GM18861 (cell line): ENCODE measurements at regions not wholly inside any gene's neighbourhood (a gene's known extent, or its start where the extent isn't known, plus 50 kb on each side); places are given as distances from the start of the nearest gene placed in this dataset.
"Not testable (repeated sequence)": the region's sequence is repeated elsewhere in the genome, so short reads cannot be mapped to it uniquely, and the experiment has no call there.

Experiments used
- ATAC-seq: cut with Tn5 transposase; IDR thresholded peaks from one replicate; pipeline ENCODE4 v1.9.1; 2021; ENCODE audit not compliant: unreplicated experiment

GRCh38 chr6:27679964-27680694, 207.2 kb upstream of the ZNF184 start:
- ATAC-seq, result no peak

- no peak for ATAC-seq
These were observed 206.5 kb upstream of the ZNF184 start for GRCh38 chr6:27679308-27679963.

DNA sequence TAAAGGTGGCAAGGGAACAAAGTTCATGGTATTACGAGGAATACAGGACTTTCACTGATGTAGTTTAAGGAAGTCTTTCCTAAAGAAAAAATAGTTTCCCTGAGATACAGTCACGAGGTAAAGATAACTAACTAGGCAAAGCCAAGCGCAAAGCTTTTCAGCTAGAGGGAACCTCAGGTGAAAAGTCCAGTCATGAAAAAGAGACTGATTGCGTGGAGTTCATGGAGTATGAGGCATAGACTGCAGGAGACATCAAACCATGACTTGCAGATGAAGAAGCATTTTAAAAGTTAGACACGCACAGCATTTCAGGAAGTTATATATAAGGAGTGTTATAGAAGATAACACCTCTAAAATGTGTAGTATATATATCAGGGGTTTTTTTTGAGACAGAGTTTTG, 205.6 kb upstream of the ZNF184 start:
- ATAC-seq, result no peak

DNA sequence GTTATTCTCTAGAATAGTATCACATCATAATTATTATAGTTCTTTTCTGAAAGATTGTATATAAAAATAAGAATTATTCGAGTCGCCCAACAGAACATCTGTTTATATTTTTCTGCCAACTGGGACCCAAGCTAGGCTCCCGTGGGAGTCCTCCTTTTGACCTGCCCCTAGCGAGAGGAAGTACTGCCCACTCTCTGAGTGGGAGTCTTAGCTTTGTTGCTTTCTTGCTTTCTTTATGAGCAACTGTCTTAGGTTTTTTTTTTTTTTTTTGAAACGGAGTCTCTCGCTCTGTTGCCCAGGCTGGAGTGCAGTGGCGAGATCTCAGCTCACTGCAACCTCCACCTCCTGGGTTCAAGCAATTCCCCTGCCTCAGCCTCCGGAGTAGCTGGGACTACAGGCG, 202.0 kb upstream of the ZNF184 start:
- ATAC-seq, result no peak

GRCh38 chr6:27672113-27672799, 199.4 kb upstream of the ZNF184 start:
- ATAC-seq, result peak; percentile 32

DNA sequence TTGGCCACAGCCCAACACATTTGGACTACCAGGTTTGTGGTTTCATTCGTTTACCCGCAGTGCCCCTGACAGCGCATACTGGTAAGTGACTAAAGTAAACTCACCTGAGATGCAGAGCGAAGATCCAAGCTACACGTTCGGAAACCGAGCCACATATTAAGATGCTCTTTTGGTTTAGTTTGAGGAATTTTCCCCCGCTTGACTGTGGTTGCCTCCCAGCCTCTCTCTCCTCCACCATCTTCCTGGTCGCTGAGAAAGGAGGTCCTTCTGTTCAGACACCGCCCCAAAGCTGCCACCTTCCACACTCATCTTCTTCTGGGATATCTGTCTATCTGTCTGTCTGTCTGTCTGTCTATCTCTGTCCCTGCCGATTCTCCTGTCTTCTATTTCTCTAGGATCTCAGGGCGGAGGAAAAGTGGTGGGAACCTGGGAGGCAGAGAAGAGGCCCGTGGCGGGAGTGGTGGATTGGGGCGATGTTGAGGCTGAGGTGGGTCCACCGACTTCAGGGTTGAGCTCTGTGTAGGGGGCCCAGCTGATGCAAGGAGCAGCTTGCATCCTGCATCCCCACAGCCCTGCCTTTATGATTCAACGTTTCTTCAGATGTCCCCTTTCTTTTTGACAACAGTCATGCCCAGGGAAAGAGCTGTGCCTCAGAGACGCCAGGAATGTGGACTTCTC, 196.9 kb upstream of the ZNF184 start:
- no peak for ATAC-seq

- no peak for ATAC-seq
These were observed 196.4 kb upstream of the ZNF184 start for GRCh38 chr6:27669295-27669623.

DNA sequence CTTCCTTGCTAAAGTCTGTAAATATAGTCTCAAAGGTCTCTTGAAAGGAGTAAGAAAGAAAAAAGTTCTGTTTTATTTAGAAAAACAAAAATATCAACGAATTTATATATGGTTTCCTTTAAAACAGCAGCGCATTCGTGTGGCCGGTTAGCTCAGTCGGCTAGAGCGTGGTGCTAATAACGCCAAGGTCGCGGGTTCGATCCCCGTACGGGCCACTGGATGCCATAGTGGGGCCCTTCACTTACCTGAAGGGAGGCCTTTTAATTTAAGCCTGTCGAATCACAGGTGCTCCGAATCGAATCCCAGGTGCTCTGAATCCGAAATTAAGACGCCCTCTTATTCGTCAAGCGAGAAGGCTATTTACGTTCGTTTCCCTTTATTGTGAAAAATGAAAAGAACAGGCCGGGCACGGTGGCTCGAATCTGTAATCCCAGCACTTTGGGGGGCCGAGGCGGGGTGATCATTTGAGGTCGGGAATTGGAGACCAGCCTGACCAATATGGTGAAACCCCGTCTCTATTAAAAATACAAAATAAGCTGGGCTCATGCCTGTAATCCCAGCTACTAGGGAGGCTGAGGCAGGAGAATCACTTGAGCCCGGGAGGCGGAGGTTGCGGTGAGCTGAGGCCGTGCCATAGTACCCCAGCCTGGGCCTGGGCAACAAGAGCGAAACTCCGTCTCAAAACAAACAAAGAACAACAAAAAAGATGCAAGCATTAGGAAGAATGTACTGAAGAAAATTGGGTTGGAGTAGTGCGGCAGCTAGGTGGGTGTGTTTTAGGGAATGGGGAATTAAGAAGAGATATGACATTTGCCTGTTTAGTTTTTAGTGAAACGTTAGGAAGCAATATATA, 195.8 kb upstream of the ZNF184 start:
- no peak for ATAC-seq

GRCh38 chr6:27667657-27668441, 194.9 kb upstream of the ZNF184 start:
- no peak for ATAC-seq

- ATAC-seq, result no peak
These were observed 194.2 kb upstream of the ZNF184 start for GRCh38 chr6:27667016-27667656.

DNA sequence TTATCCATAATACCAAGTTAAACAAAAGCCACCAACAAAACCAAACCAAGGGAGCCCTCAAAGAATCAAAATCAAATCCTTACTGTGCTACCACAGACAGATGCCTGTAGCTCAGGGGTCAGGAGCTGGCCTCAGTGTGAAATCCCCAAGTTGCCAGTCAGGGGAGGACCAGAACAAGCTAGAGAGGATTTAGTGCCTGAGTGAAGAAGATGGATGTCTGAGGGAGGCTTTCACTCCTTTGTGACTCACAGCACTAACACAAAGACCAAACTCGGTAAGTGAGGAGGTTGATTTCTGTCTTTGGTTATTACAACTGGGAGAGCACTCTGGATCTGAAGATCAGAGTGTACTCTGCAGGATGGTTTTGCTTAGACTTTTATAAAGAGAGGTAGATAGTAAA, 189.9 kb upstream of the ZNF184 start:
- ATAC-seq, result no peak

- not testable (repeated sequence) for ATAC-seq
These were observed 189.3 kb upstream of the ZNF184 start for GRCh38 chr6:27662212-27662611.

- ATAC-seq, result not testable (repeated sequence)
These were observed 180.4 kb upstream of the ZNF184 start for GRCh38 chr6:27653143-27653825.

DNA sequence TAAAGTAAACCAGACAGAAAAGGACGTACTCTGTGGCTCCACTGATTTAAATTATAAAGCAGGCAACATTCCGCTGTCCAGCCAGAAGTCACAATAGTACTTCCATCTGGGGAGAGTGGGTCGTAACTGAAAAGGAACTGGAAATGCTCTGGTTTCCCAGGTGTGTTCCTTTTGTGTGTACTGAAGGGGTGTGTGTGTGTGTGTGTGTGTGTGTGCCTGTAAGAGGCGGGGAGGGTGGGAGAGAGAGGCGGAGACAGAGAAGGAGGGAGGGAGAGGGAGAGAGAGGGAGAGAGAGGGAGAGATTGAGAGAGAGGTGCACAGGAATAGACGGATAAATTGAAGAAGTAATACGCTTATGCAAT, 178.4 kb upstream of the ZNF184 start:
- no peak for ATAC-seq

- no peak for ATAC-seq
These were observed 177.9 kb upstream of the ZNF184 start for GRCh38 chr6:27650620-27651370.

- no peak for ATAC-seq
These were observed 171.6 kb upstream of the ZNF184 start for GRCh38 chr6:27644528-27644927.

GRCh38 chr6:27642744-27643456, 170.0 kb upstream of the ZNF184 start:
- no peak for ATAC-seq

- not testable (repeated sequence) for ATAC-seq
These were observed 163.0 kb upstream of the ZNF184 start for GRCh38 chr6:27635886-27636285.
